ENCODE measurements at regions not wholly inside any gene's neighbourhood (a gene's known extent, or its start where the extent isn't known, plus 50 kb on each side); places are given as distances from the start of the nearest gene placed in this dataset.

GRCh38 chr13:53206455-53206854, 177.8 kb downstream of the OLFM4 start:
- no peak for DNase-seq (ENCODE audit: low read depth in 2 of 2)
- TF ChIP-seq CTCF (IDR thresholded peaks at IDR 0.05; ENCODE audit: low read depth, low read length), result peak; percentile 23

GRCh38 chr13:53207556-53207955, 178.9 kb downstream of the OLFM4 start:
- no peak for DNase-seq (ENCODE audit: low read depth in 2 of 2)
- TF ChIP-seq CTCF (IDR thresholded peaks at IDR 0.05; ENCODE audit: low read depth, low read length), result no peak
- H3K4me3 ChIP-seq (replicated peaks in 1 of 2; ENCODE audit: low read depth in 2 of 2, low read length in 2 of 2), result no peak overlapping the region

More at GRCh38 chr13:53206455-53206854, 177.8 kb downstream of the OLFM4 start:
- no peak overlapping the region for H3K4me3 ChIP-seq (replicated peaks in 1 of 2; ENCODE audit: low read depth in 2 of 2, low read length in 2 of 2)

DNA sequence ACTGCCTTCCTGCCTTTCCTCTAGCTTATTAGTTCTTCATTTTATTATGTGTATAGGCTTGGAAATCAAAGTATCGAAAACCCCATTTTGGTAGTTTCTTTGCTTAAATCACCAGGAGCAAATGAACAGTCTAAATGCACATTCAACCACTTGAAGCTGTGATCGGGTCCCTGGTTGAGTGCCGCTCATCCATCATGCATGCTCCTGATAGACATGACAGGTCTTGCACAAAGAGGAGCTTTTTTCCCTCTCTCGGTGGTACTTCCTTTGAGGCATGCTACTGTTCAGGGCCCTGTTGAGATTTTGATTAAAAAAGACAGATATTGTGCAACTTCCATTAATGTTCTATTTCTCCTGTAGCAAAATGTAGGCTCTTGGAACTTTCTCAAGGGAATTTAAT, 185.8 kb downstream of the OLFM4 start:
- TF ChIP-seq CTCF (IDR thresholded peaks at IDR 0.05; ENCODE audit: low read depth, low read length), result no peak
- DNase-seq (ENCODE audit: low read depth in 2 of 2), result no peak
- no peak overlapping the region for H3K4me3 ChIP-seq (replicated peaks in 1 of 2; ENCODE audit: low read depth in 2 of 2, low read length in 2 of 2)

DNA sequence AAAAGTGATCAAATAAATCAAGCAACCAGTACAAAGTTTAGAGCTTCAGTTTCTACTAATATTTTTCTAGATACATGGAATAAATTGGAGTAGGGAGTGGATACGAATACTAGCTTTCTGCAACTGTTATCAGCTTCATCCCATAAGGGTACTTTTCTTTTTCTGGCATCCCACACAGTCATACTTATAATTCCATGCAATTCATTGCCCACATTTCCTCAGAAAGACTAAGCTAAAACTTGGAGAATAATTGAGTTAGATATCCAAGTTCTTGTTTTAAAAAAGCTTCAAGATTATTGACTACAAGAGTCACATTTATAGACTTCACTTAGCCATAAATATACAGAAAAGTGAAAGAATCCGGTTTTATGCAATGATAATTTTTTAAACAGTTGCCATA, 186.9 kb downstream of the OLFM4 start:
- DNase-seq (ENCODE audit: low read depth in 2 of 2), result no peak
- no peak for TF ChIP-seq CTCF (IDR thresholded peaks at IDR 0.05; ENCODE audit: low read depth, low read length)
- no peak overlapping the region for H3K4me3 ChIP-seq (replicated peaks in 1 of 2; ENCODE audit: low read depth in 2 of 2, low read length in 2 of 2)

DNA sequence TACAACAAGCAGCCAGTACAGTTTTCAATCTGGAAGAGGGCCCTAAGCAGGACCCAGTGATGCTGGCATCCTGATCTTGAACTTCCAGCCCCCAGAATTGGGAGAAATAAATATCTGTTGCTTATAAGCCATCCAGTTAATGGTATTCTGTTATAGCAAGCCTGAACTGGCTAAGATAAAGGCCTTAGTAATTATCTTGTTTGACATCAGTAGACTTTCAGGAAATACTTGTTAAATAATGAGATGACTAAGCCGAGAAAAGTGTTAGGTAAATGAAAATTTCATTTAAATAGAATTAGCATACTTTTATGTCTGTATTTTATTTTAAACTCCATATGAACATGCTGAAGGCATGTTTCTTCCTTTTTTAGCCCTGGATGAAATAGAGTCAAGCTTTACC, 188.2 kb downstream of the OLFM4 start:
- H3K4me3 ChIP-seq (replicated peaks in 1 of 2; ENCODE audit: low read depth in 2 of 2, low read length in 2 of 2), result no peak overlapping the region
- no peak for DNase-seq (ENCODE audit: low read depth in 2 of 2)
- TF ChIP-seq CTCF (IDR thresholded peaks at IDR 0.05; ENCODE audit: low read depth, low read length), result no peak

DNA sequence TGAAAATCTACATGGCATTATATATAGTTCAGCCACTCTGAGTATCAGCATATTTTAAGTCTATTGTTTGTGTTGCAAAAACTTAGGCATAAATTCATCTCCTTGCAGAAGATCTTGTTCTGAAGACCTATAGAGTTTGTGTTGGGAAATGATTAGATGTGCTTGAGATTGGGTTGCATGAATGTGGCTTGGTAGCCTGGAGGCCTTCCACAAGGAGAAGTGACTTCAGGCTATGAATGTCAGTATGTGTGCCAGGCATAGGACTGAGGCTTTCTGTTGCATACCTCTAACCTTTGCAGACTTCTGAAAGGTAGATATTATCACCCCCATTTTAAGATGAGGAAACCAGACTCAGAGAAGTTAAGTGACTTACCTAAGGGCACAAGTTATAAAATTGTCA, 188.6 kb downstream of the OLFM4 start:
- no peak for DNase-seq (ENCODE audit: low read depth in 2 of 2)
- no peak for TF ChIP-seq CTCF (IDR thresholded peaks at IDR 0.05; ENCODE audit: low read depth, low read length)
- H3K4me3 ChIP-seq (replicated peaks in 1 of 2; ENCODE audit: low read depth in 2 of 2, low read length in 2 of 2), result no peak overlapping the region

- DNase-seq (ENCODE audit: low read depth in 2 of 2), result no peak
- no peak overlapping the region for H3K4me3 ChIP-seq (replicated peaks in 1 of 2; ENCODE audit: low read depth in 2 of 2, low read length in 2 of 2)
- no peak for TF ChIP-seq CTCF (IDR thresholded peaks at IDR 0.05; ENCODE audit: low read depth, low read length)
Measured at GRCh38 chr13:53220038-53220437, 191.4 kb downstream of the OLFM4 start.
